Prostate gland (tissue), 2 donors: ENCODE measurements at regions not wholly inside any gene's neighbourhood (a gene's known extent, or its start where the extent isn't known, plus 50 kb on each side); places are given as distances from the start of the nearest gene placed in this dataset.

Experiments used
- POLR2A ChIP-seq: fragments of 450-650 bp; IDR thresholded peaks from one replicate; pipeline ENCODE4 v1.6.1; 2016; ENCODE audit warnings: antibody characterized with exemption, mild to moderate bottlenecking
- POLR2AphosphoS5 ChIP-seq: sonication (generic); formaldehyde crosslinking; IDR thresholded peaks from one replicate; pipeline ENCODE4 v1.6.1; 2017; ENCODE audit warnings: antibody characterized with exemption
- TF ChIP-seq, protein P1 (sequence below), 4 experiments: fragments of 200-600 bp in 2 of 4; fragments of 450-650 bp in 2 of 4; sonication (generic) in 2 of 4; IDR thresholded peaks; 1 replicate in 3 of 4; 2 replicates in 1 of 4; pipeline ENCODE4 v1.5.1; 2016 to 2019; ENCODE audit warnings: antibody characterized with exemption in 4 of 4, mild to moderate bottlenecking in 2 of 4, moderate library complexity in 2 of 4

DNA sequence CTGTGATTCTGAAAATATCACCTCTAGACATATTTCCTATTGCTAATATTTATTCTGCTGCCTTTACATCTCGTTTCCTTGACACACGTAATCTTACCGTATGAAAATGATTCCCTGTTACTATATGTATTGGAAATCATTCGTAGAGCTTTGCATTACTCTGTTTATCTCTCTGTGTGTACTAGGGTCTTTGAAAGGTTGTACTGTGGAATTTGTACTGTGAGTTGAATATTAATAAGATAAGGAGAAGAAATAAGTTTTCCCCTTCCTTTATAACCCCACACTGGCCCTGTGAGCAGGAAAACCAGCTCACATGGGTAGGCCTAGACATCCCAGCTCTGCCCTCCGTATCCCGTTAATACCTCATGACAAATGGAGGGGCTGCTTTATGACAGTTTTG, 354.9 kb downstream of the KLF5 start:
- TF ChIP-seq POLR2AphosphoS5 = no peak
- TF ChIP-seq, protein P1, sequence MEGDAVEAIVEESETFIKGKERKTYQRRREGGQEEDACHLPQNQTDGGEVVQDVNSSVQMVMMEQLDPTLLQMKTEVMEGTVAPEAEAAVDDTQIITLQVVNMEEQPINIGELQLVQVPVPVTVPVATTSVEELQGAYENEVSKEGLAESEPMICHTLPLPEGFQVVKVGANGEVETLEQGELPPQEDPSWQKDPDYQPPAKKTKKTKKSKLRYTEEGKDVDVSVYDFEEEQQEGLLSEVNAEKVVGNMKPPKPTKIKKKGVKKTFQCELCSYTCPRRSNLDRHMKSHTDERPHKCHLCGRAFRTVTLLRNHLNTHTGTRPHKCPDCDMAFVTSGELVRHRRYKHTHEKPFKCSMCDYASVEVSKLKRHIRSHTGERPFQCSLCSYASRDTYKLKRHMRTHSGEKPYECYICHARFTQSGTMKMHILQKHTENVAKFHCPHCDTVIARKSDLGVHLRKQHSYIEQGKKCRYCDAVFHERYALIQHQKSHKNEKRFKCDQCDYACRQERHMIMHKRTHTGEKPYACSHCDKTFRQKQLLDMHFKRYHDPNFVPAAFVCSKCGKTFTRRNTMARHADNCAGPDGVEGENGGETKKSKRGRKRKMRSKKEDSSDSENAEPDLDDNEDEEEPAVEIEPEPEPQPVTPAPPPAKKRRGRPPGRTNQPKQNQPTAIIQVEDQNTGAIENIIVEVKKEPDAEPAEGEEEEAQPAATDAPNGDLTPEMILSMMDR (IDR thresholded peaks at IDR 0.05) = no peak
- TF ChIP-seq POLR2A = no peak
